Thyroid gland (tissue), 4 donors: ENCODE measurements at regions not wholly inside any gene's neighbourhood (a gene's known extent, or its start where the extent isn't known, plus 50 kb on each side); places are given as distances from the start of the nearest gene placed in this dataset.

Experiments used
- POLR2A ChIP-seq, 2 donors: fragments of 450-650 bp; IDR thresholded peaks; one replicate each; pipeline ENCODE4 v1.6.1; 2017; ENCODE audit warnings: antibody characterized with exemption in 2 of 2, mild to moderate bottlenecking in 2 of 2, moderate library complexity in 1 of 2
- TF ChIP-seq, protein P1 (sequence below), 6 experiments: fragments of 200-600 bp in 3 of 6; fragments of 450-650 bp in 3 of 6; sonication (generic) in 3 of 6; IDR thresholded peaks; one replicate each; pipeline ENCODE4 v1.5.1; 2016 to 2019; ENCODE audit warnings: antibody characterized with exemption in 6 of 6, mild to moderate bottlenecking in 2 of 6, inconsistent platforms in 1 of 6, moderate library complexity in 1 of 6

DNA sequence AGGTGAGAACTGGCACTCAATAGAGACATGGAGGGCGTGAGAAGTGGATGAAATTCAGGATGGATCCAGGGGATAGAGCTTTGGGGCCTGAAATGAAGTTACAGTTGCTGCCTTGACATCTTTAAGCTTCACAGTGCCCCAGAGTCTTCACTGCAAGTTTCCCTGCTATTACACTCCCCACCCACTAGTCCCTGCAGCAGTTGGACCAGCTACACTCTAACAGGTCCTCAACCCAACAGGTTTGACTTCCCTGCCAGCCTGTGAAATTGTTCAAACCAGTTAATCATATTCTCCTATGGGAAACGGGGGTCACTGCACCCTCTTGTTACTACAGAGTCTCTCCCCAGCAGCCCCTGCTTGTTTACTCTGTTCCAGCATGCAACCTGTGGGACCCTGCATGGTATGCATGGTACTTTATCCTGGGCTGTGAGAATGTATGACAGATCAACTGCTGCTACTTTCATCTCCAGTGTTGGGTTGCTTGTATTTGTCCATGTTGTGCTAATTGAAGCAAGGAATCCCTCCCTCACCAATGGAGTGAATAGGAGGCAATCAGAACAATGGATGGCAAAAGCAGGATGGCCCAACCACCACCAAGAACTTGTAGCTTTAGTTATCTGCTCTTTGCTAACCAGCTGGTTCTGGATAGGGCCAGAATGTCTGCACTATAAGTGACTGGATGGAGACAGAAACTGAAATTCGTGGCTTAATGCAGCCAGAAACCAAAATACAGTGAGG lies 314.2 kb downstream of the OLFM4 start:
- TF ChIP-seq, protein P1, sequence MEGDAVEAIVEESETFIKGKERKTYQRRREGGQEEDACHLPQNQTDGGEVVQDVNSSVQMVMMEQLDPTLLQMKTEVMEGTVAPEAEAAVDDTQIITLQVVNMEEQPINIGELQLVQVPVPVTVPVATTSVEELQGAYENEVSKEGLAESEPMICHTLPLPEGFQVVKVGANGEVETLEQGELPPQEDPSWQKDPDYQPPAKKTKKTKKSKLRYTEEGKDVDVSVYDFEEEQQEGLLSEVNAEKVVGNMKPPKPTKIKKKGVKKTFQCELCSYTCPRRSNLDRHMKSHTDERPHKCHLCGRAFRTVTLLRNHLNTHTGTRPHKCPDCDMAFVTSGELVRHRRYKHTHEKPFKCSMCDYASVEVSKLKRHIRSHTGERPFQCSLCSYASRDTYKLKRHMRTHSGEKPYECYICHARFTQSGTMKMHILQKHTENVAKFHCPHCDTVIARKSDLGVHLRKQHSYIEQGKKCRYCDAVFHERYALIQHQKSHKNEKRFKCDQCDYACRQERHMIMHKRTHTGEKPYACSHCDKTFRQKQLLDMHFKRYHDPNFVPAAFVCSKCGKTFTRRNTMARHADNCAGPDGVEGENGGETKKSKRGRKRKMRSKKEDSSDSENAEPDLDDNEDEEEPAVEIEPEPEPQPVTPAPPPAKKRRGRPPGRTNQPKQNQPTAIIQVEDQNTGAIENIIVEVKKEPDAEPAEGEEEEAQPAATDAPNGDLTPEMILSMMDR (IDR thresholded peaks at IDR 0.05), result no peak
- no peak for TF ChIP-seq POLR2A (IDR thresholded peaks at IDR 0.05)
